B cell (primary cell): ENCODE measurements at regions not wholly inside any gene's neighbourhood (a gene's known extent, or its start where the extent isn't known, plus 50 kb on each side); places are given as distances from the start of the nearest gene placed in this dataset.

ENCODE experiments used
- ATAC-seq: fragments of 200-7000 bp; cut with Tn5 transposase; one replicate; pipeline ENCODE4 v1.10.0; 2021; ENCODE audit warnings: low read depth, mild to moderate bottlenecking, moderate number of reproducible peaks, moderate library complexity
- CTCF ChIA-PET: fragments of 350-600 bp; sonication (Branson Sonifier 250); formaldehyde crosslinking; loops from one replicate; lab custom pipeline; 2021; ENCODE audit warnings: antibody characterized with exemption, inconsistent platforms; lab: Charles Lee
- POLR2A ChIA-PET: fragments of 350-600 bp; sonication (Branson Sonifier 250); formaldehyde crosslinking; loops from one replicate; lab custom pipeline; 2021; ENCODE audit warnings: antibody characterized with exemption; lab: Charles Lee
- DNase-seq: peaks from one replicate; pipeline ENCODE4 v3.0.0; 2013
- H2AFZ ChIP-seq: 2 replicates; pipeline ENCODE4 v1.6.1; 2012; ENCODE audit warnings: mild to moderate bottlenecking, low read depth, low read length; ENCODE audit not compliant: insufficient read depth, poor library complexity, severe bottlenecking
- H3K27ac ChIP-seq, 2 donors: 1 replicate in 1 of 2; 2 replicates in 1 of 2; pipeline ENCODE4 v1.5.1; 2012 to 2013; ENCODE audit warnings: low read length in 2 of 2, mild to moderate bottlenecking in 2 of 2, moderate library complexity in 1 of 2
- H3K27me3 ChIP-seq, 4 experiments: fragments of 200-600 bp in 1 of 4; sonication (generic) in 1 of 4; replicated peaks in 1 of 4; 1 replicate in 2 of 4; 2 replicates in 2 of 4; pipeline versions ENCODE4 v1.6.1 to v1.7.0; 2013 to 2016; ENCODE audit warnings: low read length in 3 of 4, mild to moderate bottlenecking in 2 of 4, mixed read lengths in 1 of 4, moderate library complexity in 1 of 4; ENCODE audit not compliant: insufficient read depth in 4 of 4, control insufficient read depth in 3 of 4; ENCODE audit errors: control extremely low read depth in 1 of 4
- H3K36me3 ChIP-seq, 2 experiments: replicated peaks in 1 of 2; 1 replicate in 1 of 2; 2 replicates in 1 of 2; pipeline versions ENCODE4 v1.6.1 to v1.7.1; 2013; ENCODE audit warnings: low read length in 1 of 2; ENCODE audit not compliant: insufficient read depth in 2 of 2, control insufficient read depth in 1 of 2; ENCODE audit errors: control extremely low read depth in 1 of 2, extremely low read depth in 1 of 2
- H3K4me1 ChIP-seq, 2 donors: fragments of 200-600 bp in 1 of 2; sonication (generic) in 1 of 2; 1 replicate in 1 of 2; 2 replicates in 1 of 2; pipeline versions ENCODE4 v1.5.1 to v1.6.1; 2013 to 2017; ENCODE audit warnings: low read length in 2 of 2; ENCODE audit not compliant: control insufficient read depth in 2 of 2, insufficient read depth in 2 of 2
- H3K4me2 ChIP-seq: replicated peaks from 2 replicates; pipeline ENCODE3; 2012; ENCODE audit warnings: mild to moderate bottlenecking, low read depth, low read length; ENCODE audit not compliant: poor library complexity, severe bottlenecking
- H3K4me3 ChIP-seq, 5 experiments: fragments of 200-600 bp in 1 of 5; sonication (generic) in 1 of 5; 1 replicate in 3 of 5; 2 replicates in 2 of 5; pipeline versions ENCODE4 v1.5.1 to v1.7.0; 2011 to 2016; ENCODE audit warnings: low read length in 4 of 5, mild to moderate bottlenecking in 4 of 5, low read depth in 2 of 5, control low read depth in 1 of 5, moderate library complexity in 1 of 5; ENCODE audit not compliant: insufficient read depth in 1 of 5; ENCODE audit errors: control extremely low read depth in 1 of 5, extremely low read depth in 1 of 5
- H3K79me2 ChIP-seq: fragments of 200-600 bp; sonication (generic); one replicate; pipeline ENCODE4 v1.6.0; 2016; ENCODE audit warnings: low read length; ENCODE audit not compliant: control insufficient read depth, insufficient read depth
- H3K9ac ChIP-seq: fragments of 200-600 bp; sonication (generic); 2 replicates; pipeline ENCODE4 v1.6.1; 2017; ENCODE audit warnings: mild to moderate bottlenecking, low read length, moderate library complexity
- H3K9me3 ChIP-seq, 3 donors: one replicate each; pipeline versions ENCODE4 v1.6.1 to v1.7.1; 2013; ENCODE audit warnings: low read length in 2 of 3; ENCODE audit not compliant: control insufficient read depth in 2 of 3, insufficient read depth in 1 of 3; ENCODE audit errors: control extremely low read depth in 1 of 3
- H4K20me1 ChIP-seq: 2 replicates; pipeline ENCODE4 v1.6.0; 2012; ENCODE audit warnings: mild to moderate bottlenecking, low read length; ENCODE audit not compliant: insufficient read depth, control insufficient read depth, poor library complexity, severe bottlenecking
- H3K27ac Mint-ChIP-seq: one replicate; pipeline ENCODE4 v1.8.0; 2021; ENCODE audit warnings: mixed read lengths
- H3K27me3 Mint-ChIP-seq: one replicate; pipeline ENCODE4 v1.8.0; 2021; ENCODE audit warnings: mixed read lengths
- H3K4me1 Mint-ChIP-seq: one replicate; pipeline ENCODE4 v1.8.0; 2021; ENCODE audit warnings: mixed read lengths
- H3K4me3 Mint-ChIP-seq: one replicate; pipeline ENCODE4 v1.8.0; 2021; ENCODE audit warnings: mixed read lengths
- H3K9me3 Mint-ChIP-seq: one replicate; pipeline ENCODE4 v1.8.0; 2022; ENCODE audit warnings: mixed read lengths; ENCODE audit not compliant: insufficient read depth
- EZH2 ChIP-seq: IDR thresholded peaks from 2 replicates; pipeline ENCODE4 v1.6.1; 2012; ENCODE audit warnings: borderline replicate concordance, low read depth, mild to moderate bottlenecking, moderate library complexity, low read length; ENCODE audit not compliant: insufficient read depth, poor library complexity, severe bottlenecking
- WGBS: methylation state at CpG from one replicate; pipeline ENCODE4 v1.1.5; 2013; ENCODE audit warnings: missing lambda C conversion rate; ENCODE audit not compliant: insufficient coverage; 5-methylcytosine and 5-hydroxymethylcytosine counted together
- intact Hi-C: fragments of 100-400 bp; cut with micrococcal nuclease; formaldehyde crosslinking; loops from one replicate; pipeline ENCODE4 v1.10.0; 2022
- TF ChIP-seq, protein P1 (sequence below): fragments of 200-600 bp; IDR thresholded peaks from one replicate; pipeline ENCODE4 v1.8.0; 2022; ENCODE audit warnings: antibody characterized with exemption, mild to moderate bottlenecking

DNA sequence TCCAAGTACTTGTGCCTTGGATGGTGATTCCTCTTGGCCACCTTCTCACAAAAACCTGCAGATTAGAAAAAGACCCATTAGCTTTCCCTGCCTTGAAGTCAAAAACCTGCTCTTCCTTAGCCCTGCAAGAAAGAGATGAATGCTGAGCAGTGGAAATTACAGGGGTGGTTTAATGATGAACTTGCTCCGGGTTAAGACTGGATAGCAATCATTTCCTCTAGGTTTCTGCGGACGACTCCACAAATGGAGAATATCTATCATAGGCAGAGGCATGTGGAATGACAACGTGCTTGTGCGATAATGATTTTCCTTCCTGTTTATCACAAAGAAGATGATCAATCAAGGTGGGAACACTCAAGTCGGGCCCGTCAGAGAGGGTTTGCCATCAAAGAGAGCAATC, 201.2 kb upstream of the ERCC4 start:
- WGBS = 97% methylated on average over 4 of the region's 7 CpGs
- H3K27me3 Mint-ChIP-seq = no peaks in the 10 kb centered on the region
- Histone ChIP-seq H4K20me1 (no peaks in the 10 kb centered on the region), H3K27ac (no peak overlapping the region), H3K9me3 (no peaks in the 10 kb centered on the region), H3K4me1 (no peaks in the 10 kb centered on the region), H3K4me2 (no peak overlapping the region), H3K27me3 (no peaks in the 10 kb centered on the region), H2AFZ (no peak overlapping the region), H3K4me3 (no peak overlapping the region), H3K79me2 (no peaks in the 10 kb centered on the region), H3K9ac (no peak overlapping the region), H3K36me3 (no peaks in the 10 kb centered on the region)
- TF ChIP-seq, protein P1, sequence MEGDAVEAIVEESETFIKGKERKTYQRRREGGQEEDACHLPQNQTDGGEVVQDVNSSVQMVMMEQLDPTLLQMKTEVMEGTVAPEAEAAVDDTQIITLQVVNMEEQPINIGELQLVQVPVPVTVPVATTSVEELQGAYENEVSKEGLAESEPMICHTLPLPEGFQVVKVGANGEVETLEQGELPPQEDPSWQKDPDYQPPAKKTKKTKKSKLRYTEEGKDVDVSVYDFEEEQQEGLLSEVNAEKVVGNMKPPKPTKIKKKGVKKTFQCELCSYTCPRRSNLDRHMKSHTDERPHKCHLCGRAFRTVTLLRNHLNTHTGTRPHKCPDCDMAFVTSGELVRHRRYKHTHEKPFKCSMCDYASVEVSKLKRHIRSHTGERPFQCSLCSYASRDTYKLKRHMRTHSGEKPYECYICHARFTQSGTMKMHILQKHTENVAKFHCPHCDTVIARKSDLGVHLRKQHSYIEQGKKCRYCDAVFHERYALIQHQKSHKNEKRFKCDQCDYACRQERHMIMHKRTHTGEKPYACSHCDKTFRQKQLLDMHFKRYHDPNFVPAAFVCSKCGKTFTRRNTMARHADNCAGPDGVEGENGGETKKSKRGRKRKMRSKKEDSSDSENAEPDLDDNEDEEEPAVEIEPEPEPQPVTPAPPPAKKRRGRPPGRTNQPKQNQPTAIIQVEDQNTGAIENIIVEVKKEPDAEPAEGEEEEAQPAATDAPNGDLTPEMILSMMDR = no peak
- TF ChIP-seq EZH2 = no peak
- ChIA-PET CTCF (no interaction called here), POLR2A (no interaction called here)
- ATAC-seq = no peak
- intact Hi-C loops = no loop called here
- no peaks in the 10 kb centered on the region for H3K9me3 Mint-ChIP-seq
- no peak overlapping the region for H3K27ac Mint-ChIP-seq
- H3K4me3 Mint-ChIP-seq = no peak overlapping the region
- H3K4me1 Mint-ChIP-seq = no peaks in the 10 kb centered on the region
- DNase-seq = no peak

DNA sequence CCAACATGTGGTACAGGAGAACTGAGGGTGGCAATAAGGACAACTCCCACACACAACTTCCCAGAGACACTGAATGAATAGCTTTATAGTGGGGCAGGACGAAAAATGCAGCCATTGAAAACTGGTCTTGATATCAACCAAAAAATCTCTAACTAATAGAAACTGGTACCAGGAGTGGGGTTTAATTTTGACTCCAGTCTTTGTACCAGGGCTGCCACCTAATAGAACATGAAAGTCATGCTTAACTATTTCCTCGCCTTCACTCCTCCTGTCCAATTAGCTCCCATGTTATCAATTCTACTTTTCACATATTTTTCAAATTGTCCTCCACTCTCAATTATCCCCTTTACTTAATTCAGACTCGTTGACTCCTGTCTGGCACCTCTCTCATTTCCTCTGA, 192.0 kb upstream of the ERCC4 start:
- no peak overlapping the region for H3K4me2 ChIP-seq
- no peak overlapping the region for H3K4me3 Mint-ChIP-seq
- H3K4me3 ChIP-seq = no peak overlapping the region
- CTCF ChIA-PET = no interaction called here
- DNase-seq (no peak), ATAC-seq (no peak)
- H3K4me1 ChIP-seq = no peaks in the 10 kb centered on the region
- no peak overlapping the region for H3K9ac ChIP-seq
- peaks cover 16% of the 10 kb centered on the region for H3K9me3 Mint-ChIP-seq
- no peaks in the 10 kb centered on the region for H3K36me3 ChIP-seq
- intact Hi-C loops = no loop called here
- H3K4me1 Mint-ChIP-seq = no peaks in the 10 kb centered on the region
- H3K27ac Mint-ChIP-seq = no peak overlapping the region
- H3K9me3 ChIP-seq = peaks cover 3 to 9% (median 4%) of the 10 kb centered on the region in 3 donors
- no peak for TF ChIP-seq EZH2
- TF ChIP-seq, protein P1 = no peak
- H3K27ac ChIP-seq = no peak overlapping the region
- WGBS = no CpG with 5 or more reads among the region's 3 CpGs
- H3K27me3 Mint-ChIP-seq = peaks cover 3% of the 10 kb centered on the region
- H4K20me1 ChIP-seq = no peaks in the 10 kb centered on the region
- H3K79me2 ChIP-seq = no peaks in the 10 kb centered on the region
- POLR2A ChIA-PET = no interaction called here
- H2AFZ ChIP-seq = no peak overlapping the region
- no peaks in the 10 kb centered on the region for H3K27me3 ChIP-seq
